Natural killer cell (primary cell): ENCODE measurements at regions not wholly inside any gene's neighbourhood (a gene's known extent, or its start where the extent isn't known, plus 50 kb on each side); places are given as distances from the start of the nearest gene placed in this dataset.

Experiments
- ATAC-seq, 3 donors: fragments of 150-1000 bp in 2 of 3; fragments of 200-7000 bp in 1 of 3; cut with Tn5 transposase; 1 replicate in 1 of 3; 2 replicates in 2 of 3; pipeline ENCODE4 v1.10.0; 2021; ENCODE audit warnings: mild to moderate bottlenecking in 2 of 3, moderate library complexity in 2 of 3
- DNase-seq, 2 donors: peaks; one replicate each; pipeline versions ENCODE4 v3.0.0 to v3.0.0-alpha.2; 2013 to 2021; ENCODE audit warnings: mixed read lengths in 1 of 2
- H3K27ac ChIP-seq: one replicate; pipeline ENCODE4 v1.5.1; 2013; ENCODE audit warnings: mild to moderate bottlenecking, low read length
- H3K27me3 ChIP-seq: one replicate; pipeline ENCODE4 v1.6.1; 2013; ENCODE audit warnings: low read length; ENCODE audit not compliant: control insufficient read depth, insufficient read depth
- H3K36me3 ChIP-seq: one replicate; pipeline ENCODE4 v1.6.1; 2013; ENCODE audit warnings: low read length; ENCODE audit not compliant: control insufficient read depth, insufficient read depth
- H3K4me1 ChIP-seq: one replicate; pipeline ENCODE4 v1.6.1; 2013; ENCODE audit warnings: low read length; ENCODE audit not compliant: control insufficient read depth, insufficient read depth
- H3K4me3 ChIP-seq: one replicate; pipeline ENCODE4 v1.5.1; 2013; ENCODE audit warnings: low read length
- H3K9me3 ChIP-seq: one replicate; pipeline ENCODE4 v1.6.1; 2013; ENCODE audit warnings: low read length; ENCODE audit not compliant: control insufficient read depth, insufficient read depth
- H3K27ac Mint-ChIP-seq, 2 donors: one replicate each; pipeline ENCODE4 v1.8.0; 2022; ENCODE audit warnings: mild to moderate bottlenecking in 2 of 2, mixed read lengths in 2 of 2, moderate library complexity in 1 of 2
- H3K27me3 Mint-ChIP-seq, 2 donors: one replicate each; pipeline ENCODE4 v1.8.0; 2022; ENCODE audit warnings: low read depth in 2 of 2, mixed read lengths in 2 of 2
- H3K36me3 Mint-ChIP-seq: one replicate; pipeline ENCODE4 v1.8.0; 2022; ENCODE audit warnings: mixed read lengths
- H3K4me1 Mint-ChIP-seq, 2 donors: one replicate each; pipeline ENCODE4 v1.8.0; 2022; ENCODE audit warnings: mixed read lengths in 2 of 2
- H3K4me3 Mint-ChIP-seq: one replicate; pipeline ENCODE4 v1.8.0; 2022; ENCODE audit warnings: mild to moderate bottlenecking, moderate library complexity, mixed read lengths
- H3K9me3 Mint-ChIP-seq, 2 donors: one replicate each; pipeline ENCODE4 v1.8.0; 2022; ENCODE audit warnings: mixed read lengths in 2 of 2
- CTCF ChIP-seq: fragments of 200-600 bp; IDR thresholded peaks from one replicate; pipeline ENCODE4 v1.8.0; 2022; ENCODE audit warnings: antibody characterized with exemption
- WGBS: methylation state at CpG from one replicate; pipeline ENCODE4 v1.1.7; 2013; ENCODE audit warnings: missing lambda C conversion rate; ENCODE audit not compliant: insufficient coverage; 5-methylcytosine and 5-hydroxymethylcytosine counted together
- intact Hi-C: fragments of 100-400 bp; cut with micrococcal nuclease; formaldehyde crosslinking; loops from one replicate; pipeline ENCODE4 v1.14.2; 2022

- Histone ChIP-seq H3K4me1 (no peaks in the 10 kb centered on the region), H3K4me3 (no peak overlapping the region), H3K27ac (no peak overlapping the region), H3K36me3 (no peaks in the 10 kb centered on the region), H3K9me3 (no peaks in the 10 kb centered on the region), H3K27me3 (no peaks in the 10 kb centered on the region)
- H3K36me3 Mint-ChIP-seq = no peaks in the 10 kb centered on the region
- ATAC-seq (no peak), DNase-seq (no peak)
- H3K27ac Mint-ChIP-seq = no peak overlapping the region
- intact Hi-C loops = no loop called here
- H3K4me3 Mint-ChIP-seq = no peak overlapping the region
- no peaks in the 10 kb centered on the region for H3K27me3 Mint-ChIP-seq
- no peaks in the 10 kb centered on the region for H3K4me1 Mint-ChIP-seq
- peaks cover 17 to 19% of the 10 kb centered on the region in 2 donors for H3K9me3 Mint-ChIP-seq
- no peak for TF ChIP-seq CTCF
Observed at GRCh38 chr4:111174331-111174730, 551.5 kb upstream of the PITX2 start.

DNA sequence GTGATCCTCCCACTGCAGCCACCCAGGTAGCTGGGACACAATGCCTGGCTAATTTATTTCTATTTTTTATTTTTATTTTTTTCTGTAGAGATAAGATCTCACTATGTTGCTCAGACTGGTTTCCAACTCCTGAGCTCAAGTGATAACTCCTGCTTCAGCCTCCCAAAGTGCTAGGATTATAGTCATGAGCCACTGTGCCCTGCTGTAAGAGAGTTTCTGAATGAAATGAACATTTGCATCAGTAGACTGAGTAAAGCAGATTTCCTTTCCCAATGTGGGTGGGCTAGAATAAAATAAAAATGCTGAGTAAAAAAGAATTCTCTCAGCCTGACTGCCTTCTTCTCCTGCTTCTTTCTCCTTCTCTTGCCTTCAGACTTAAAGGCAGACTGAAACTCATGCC is 555.4 kb upstream of the PITX2 start:
- intact Hi-C loops = no loop called here
- H3K4me1 Mint-ChIP-seq = no peaks in the 10 kb centered on the region
- no peak for TF ChIP-seq CTCF
- DNase-seq (no peak), ATAC-seq (no peak)
- no peaks in the 10 kb centered on the region for H3K4me1 ChIP-seq
- no peaks in the 10 kb centered on the region for H3K27me3 Mint-ChIP-seq
- no peak overlapping the region for H3K4me3 Mint-ChIP-seq
- H3K36me3 Mint-ChIP-seq = no peaks in the 10 kb centered on the region
- H3K27me3 ChIP-seq = no peaks in the 10 kb centered on the region
- H3K9me3 Mint-ChIP-seq = peaks cover 8 to 12% of the 10 kb centered on the region in 2 donors
- no peaks in the 10 kb centered on the region for H3K36me3 ChIP-seq
- H3K27ac ChIP-seq = no peak overlapping the region
- H3K4me3 ChIP-seq = no peak overlapping the region
- no peak overlapping the region for H3K27ac Mint-ChIP-seq
- no peaks in the 10 kb centered on the region for H3K9me3 ChIP-seq

DNA sequence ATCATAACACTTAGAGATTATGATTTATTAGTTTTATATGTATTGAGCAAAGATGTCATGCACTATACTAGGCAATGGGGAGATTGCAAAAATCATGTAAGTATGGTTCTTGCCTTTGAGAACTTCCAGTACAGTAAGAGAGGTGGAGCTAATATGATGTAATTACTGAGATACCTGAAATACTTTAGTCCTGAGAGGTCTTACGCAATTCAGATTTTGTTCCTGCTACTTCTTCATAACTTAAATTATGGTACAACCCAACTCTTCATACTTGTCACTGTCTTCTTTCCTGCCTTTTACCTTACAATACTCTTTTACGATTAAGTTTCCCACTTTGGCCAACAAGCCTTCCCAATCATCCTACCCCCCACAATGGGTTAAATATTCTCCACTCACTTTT is 564.2 kb upstream of the PITX2 start:
- H3K4me3 ChIP-seq = no peak overlapping the region
- no peaks in the 10 kb centered on the region for H3K36me3 ChIP-seq
- WGBS = 90% methylated on average over 2 of the region's 2 CpGs
- H3K27me3 Mint-ChIP-seq = no peaks in the 10 kb centered on the region
- no peaks in the 10 kb centered on the region for H3K4me1 ChIP-seq
- DNase-seq = no peak
- H3K9me3 ChIP-seq = no peaks in the 10 kb centered on the region
- H3K27me3 ChIP-seq = no peaks in the 10 kb centered on the region
- no peak overlapping the region for H3K4me3 Mint-ChIP-seq
- H3K9me3 Mint-ChIP-seq = peaks cover 7 to 11% of the 10 kb centered on the region in 2 donors
- no peaks in the 10 kb centered on the region for H3K36me3 Mint-ChIP-seq
- H3K27ac Mint-ChIP-seq = no peak overlapping the region
- H3K27ac ChIP-seq = no peak overlapping the region
- no peak for ATAC-seq
- no peak for TF ChIP-seq CTCF
- no peaks in the 10 kb centered on the region for H3K4me1 Mint-ChIP-seq
- intact Hi-C loops = no loop called here

DNA sequence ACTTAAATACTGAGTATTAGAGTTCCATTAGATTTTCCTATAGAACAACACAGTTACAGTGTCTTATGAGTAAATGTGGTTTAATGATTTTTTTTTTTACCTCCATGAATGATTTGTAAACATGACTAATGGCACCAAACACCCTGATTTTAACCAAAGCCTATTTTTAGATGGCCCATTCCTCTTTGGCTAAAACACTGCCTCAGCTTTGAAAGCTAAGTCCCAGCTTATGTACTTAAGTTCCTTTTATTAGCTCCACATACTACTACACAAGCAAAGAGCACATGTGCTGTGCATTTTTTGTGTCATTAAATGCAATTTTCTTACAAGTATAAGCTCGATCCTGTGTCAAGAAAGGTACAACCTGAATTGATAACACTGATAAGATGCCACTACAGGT is 575.6 kb upstream of the PITX2 start:
- no peaks in the 10 kb centered on the region for H3K9me3 ChIP-seq
- no peaks in the 10 kb centered on the region for H3K27me3 ChIP-seq
- Mint-ChIP-seq H3K9me3 (peaks cover 5 to 9% of the 10 kb centered on the region in 2 donors), H3K4me1 (no peaks in the 10 kb centered on the region), H3K4me3 (no peak overlapping the region), H3K36me3 (no peaks in the 10 kb centered on the region), H3K27ac (no peak overlapping the region), H3K27me3 (no peaks in the 10 kb centered on the region)
- ATAC-seq = no peak
- no peak overlapping the region for H3K4me3 ChIP-seq
- H3K36me3 ChIP-seq = no peaks in the 10 kb centered on the region
- TF ChIP-seq CTCF = no peak
- DNase-seq = no peak
- intact Hi-C loops = no loop called here
- no peaks in the 10 kb centered on the region for H3K4me1 ChIP-seq
- no CpG with 5 or more reads among the region's 1 CpG for WGBS
- no peak overlapping the region for H3K27ac ChIP-seq
